GM20000 (cell line): ENCODE measurements at regions not wholly inside any gene's neighbourhood (a gene's known extent, or its start where the extent isn't known, plus 50 kb on each side); places are given as distances from the start of the nearest gene placed in this dataset.

ENCODE experiments used
- DNase-seq: peaks from one replicate; pipeline ENCODE4 v3.0.0; 2012; ENCODE audit warnings: low spot score
- CTCF ChIP-seq: IDR thresholded peaks from 2 replicates; pipeline ENCODE4 v1.5.1; 2012; ENCODE audit warnings: mild to moderate bottlenecking, control low read depth; ENCODE audit errors: extremely low read depth, missing control alignments

GRCh38 chr4:171007618-171008390 lies 805.4 kb upstream of the GALNTL6 start:
- no peak for TF ChIP-seq CTCF
- no peak for DNase-seq

DNA sequence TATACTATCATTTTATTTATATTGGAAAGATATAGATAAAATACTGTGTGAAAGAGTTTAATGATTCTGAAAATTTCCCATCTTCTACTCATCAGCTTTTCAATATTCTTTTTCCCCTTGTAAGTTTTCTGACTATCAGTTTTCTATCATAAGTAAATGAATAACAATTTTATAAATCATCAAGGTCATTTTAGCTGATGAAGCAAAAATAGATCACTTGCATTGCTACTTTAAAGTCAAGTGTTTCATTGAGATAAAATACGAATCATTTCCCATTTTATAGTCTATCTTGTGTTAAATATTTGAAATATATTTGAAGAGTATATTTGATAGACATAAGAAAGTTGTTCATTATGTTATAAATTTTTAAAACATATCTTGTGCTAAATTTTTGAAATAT lies 811.0 kb upstream of the GALNTL6 start:
- TF ChIP-seq CTCF, result no peak
- no peak for DNase-seq

- DNase-seq, result peak; percentile 25
Observed at GRCh38 chr4:170990989-170991589, 822.1 kb upstream of the GALNTL6 start.

GRCh38 chr4:170988446-170988845 lies 824.8 kb upstream of the GALNTL6 start:
- no peak for DNase-seq
- TF ChIP-seq CTCF, result no peak

More at GRCh38 chr4:170990989-170991589, 822.1 kb upstream of the GALNTL6 start:
- peak; percentile 17 for TF ChIP-seq CTCF

DNA sequence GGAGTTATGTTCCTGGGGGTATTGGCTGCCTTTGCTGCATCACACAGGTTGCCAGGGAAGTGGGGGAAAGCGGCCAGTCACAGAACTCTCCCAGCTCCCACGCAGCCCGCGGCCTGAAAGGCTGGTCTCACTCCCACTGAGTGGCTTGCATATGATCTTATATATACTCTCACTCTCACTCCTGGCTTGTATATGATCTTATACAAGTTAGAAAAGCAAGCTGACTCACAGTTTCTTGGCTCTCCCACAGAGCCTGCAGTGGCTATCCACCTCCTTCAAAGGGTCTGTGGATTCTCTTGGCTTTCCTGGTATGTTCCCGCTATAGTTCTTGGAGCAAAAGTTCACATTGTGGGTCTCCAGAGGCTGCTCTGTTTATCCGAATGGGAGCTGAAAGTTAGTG lies 833.5 kb upstream of the GALNTL6 start:
- TF ChIP-seq CTCF, result no peak
- no peak for DNase-seq

DNA sequence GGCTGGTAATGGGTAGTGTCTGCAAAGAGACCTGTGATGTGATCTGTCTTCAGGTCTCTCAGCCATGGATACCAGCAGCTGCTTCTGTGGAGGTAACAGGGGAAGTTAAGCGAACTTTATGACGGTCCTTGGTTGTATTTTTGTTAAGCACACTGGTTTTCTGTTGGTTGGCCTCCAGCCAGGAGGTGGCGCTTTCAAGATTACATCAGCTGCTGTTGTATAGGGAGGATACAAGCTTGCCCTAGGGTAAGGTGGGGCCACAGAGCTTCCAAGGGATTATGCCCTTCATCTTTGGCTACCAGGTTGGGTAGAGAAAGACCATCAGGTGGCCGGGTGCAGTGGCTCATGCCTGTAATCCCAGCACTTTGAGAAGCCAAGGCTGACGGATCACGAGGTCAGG lies 834.2 kb upstream of the GALNTL6 start:
- no peak for TF ChIP-seq CTCF
- no peak for DNase-seq

DNA sequence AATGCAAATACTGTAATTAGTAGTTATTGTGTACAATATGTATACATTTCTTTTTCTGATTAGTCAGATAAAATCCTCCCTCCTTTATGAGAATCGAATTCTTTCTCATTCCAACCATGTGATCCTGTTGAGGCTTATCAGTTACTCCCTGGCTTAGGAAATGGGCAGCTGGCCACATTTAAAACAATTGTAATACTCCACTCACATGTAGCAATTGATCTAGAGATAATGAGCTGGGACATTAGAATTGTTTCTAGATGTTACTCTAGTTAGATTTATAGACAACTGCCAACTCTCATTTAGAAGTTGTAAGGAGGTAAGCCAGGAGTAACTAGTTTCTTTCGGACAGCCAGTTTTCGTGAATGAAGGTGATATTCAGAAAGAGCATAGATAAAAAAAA lies 859.3 kb upstream of the AADAT start:
- no peak for DNase-seq

More for the DNA sequence above, 859.3 kb upstream of the AADAT start:
- TF ChIP-seq CTCF, result no peak
